NCI-H748 (cell line): ENCODE measurements at regions not wholly inside any gene's neighbourhood (a gene's known extent, or its start where the extent isn't known, plus 50 kb on each side); places are given as distances from the start of the nearest gene placed in this dataset.

Source experiments
- DNase-seq: peaks from one replicate; lab custom pipeline; 2025; ENCODE audit not compliant: unreplicated experiment; lab: John Stamatoyannopoulos, UW

DNA sequence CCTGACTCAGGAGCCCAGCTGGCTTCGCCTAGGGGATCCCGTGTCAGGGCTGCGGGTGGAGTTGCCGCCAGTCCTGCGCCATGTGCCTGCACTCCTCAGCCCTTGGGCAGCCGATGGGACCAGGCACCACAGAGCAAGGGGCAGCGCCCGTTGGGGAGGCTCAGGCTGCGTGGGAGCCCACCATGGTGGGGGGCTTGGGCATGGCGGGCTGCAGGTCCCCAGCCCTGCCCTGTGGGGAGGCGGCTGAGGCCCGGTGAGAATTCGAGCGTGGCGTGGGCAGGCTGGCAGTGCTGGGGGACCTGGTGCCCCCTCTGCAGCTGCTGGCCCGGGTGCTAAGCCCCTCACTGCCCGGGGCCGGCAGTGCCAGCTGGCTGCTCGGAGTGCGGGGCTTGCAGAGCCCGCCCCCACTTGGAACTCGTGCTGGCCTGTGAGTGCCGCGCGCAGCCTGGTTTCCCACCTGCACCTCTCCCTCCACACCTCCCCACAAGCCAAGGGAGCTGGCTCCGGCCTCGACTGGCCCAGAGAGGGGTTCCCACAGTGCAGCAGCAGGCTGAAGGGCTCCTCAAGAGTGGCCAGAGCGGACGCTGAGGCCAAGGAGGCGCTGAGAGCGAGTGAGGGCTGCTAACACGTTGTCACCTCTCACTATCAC lies 135.1 kb upstream of the SEL1L start:
- no peak for DNase-seq

DNA sequence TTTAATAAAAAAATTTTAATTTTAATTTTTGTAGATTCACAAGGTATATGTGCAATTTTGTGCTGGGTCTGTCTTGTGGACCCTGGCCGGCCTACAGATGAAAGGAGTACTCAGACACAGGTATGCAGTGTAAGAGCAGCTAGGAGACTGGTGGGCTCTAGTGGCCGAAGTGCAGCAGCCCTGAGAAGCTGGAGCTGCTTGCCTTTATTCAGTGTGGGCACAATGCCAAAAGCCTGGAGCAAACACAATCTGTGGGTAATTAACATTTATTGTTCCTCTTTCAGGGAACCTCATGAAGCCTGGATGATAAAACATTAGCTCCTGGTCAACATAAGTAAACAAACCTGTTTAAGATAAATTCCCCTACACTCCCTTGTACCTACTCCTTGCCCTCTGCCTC lies 135.7 kb upstream of the SEL1L start:
- DNase-seq: peak; percentile 72

DNA sequence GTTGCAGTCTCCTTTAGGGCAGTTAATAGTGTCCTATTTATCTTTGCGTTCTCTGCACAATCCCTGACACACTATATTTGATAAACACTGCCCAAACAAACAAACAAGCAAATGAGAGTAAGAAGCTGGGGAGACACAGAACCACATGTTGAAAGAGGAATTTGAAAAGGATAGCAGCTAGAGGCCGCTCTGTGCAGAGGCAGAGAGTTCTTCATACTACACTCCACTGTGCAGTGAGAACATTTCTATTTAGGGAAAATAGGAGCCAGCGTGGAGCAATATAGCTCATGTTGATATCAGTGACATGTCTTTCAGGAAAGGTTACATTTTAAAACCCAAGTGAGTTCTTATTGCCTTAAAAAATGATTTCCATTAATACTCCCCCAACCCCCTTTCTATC lies 140.3 kb upstream of the SEL1L start:
- no peak for DNase-seq

DNA sequence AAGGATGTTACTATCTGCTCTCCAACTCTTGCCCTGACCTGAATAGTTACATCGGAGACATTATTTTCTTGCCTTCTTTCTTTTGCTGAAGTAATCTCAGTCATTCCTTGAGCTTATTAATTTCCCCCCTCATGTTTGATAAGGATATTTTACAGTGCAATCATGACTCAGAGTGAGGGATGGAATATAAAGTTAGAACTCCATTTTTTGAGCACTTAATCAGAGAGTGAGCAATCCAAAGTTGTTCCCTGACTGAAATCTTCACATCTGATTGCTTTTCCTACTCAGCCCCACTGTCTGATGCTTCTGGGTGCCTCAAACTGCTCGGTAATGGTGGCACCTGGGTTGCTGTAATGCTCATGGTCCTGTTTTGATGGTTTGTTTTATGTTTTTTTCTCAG lies 142.7 kb upstream of the SEL1L start:
- DNase-seq: no peak

DNA sequence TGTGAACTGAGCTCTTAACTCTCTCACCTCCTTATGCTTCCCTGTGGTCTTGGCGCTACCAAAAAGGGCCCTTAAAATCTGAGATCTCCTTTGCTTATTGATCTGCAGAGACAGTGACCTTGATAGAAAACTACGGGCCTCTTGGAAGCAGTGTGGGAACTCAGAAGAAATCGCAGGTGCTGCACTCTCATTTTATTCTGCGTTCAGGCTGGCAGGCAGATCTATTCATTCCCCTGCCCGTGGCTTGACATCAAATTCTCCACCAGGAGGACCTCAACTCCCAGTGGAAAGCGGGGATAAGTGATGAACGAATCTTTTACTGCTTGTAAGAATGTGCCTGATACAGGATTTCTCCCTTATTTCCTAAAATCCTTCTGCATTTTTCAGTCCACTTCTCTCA lies 143.2 kb upstream of the SEL1L start:
- no peak for DNase-seq

DNA sequence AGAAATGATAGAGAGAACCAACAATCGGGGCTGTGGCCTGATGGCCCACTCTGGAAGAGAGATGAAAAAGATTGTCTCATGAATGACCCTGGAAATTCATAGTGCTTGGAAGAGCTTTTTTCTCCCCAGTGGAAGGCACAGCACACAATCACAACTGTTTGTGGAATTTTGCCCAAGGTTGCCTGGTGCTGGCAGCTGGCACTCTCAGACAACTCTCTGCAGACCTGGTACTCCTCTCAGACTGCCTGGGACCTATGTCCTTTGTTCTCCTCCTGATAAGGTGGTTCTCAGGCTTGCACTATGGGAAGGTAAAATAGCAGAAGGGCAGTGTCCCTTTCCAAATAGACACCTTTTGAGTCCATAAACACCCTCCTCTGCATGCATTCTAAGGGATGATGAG lies 144.1 kb upstream of the SEL1L start:
- DNase-seq: no peak

DNA sequence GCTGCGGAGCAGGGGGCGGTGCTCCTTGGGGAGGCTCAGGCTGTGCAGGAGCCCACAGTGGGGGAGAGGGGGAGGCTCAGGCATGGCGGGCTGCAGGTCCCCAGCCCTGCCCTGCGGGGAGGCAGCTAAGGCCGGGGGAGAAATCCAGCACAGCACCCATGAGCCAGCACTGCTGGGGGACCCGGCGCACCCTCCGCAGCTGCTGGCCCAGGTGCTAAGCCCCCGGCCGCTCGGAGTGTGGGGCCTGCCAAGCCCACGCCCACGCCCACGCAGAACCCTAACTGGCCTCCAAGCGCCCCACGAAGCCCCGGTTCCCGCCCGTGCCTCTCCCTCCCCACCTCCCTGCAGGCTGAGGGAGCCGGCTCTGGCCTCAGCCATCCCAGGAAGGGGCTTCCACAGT lies 145.6 kb upstream of the SEL1L start:
- DNase-seq: no peak

DNA sequence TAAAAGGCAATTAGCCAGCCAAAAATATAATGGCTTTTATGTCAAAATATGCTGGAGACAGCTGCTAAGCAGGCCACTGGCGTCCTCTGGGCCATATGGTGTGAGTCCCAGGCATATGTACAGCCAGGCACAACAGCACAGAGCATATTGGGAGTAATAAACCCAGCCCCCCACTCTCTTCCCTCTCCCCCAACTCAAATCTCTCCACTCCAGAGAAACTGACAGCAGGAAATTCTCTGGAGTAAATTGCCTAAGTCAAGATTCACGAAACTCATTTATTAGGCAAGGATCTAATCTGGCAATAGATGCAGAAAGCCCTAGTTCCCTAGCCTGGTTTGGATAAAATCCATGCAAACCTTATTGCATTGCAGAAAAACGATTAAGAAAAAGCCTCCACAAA lies 147.9 kb upstream of the SEL1L start:
- DNase-seq: no peak

DNA sequence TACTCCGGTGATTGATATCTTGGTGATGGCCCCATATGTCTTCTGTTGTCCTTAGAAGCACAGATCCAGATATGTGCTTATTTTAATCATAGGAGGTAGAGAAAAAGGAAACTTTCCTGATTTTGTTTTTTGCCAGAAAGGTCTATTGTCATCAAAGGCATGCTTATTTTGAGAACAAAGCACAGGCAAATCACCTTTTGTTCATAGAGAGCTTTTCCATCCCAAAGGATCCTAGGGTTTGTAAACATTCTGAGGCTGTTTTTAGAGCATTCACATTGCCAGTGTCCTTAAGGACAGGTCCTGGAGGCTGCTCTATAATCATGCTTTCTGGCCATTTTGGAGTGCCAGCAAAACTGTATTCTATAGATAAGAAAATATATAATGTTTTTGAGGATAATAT lies 148.5 kb upstream of the SEL1L start:
- no peak for DNase-seq

DNA sequence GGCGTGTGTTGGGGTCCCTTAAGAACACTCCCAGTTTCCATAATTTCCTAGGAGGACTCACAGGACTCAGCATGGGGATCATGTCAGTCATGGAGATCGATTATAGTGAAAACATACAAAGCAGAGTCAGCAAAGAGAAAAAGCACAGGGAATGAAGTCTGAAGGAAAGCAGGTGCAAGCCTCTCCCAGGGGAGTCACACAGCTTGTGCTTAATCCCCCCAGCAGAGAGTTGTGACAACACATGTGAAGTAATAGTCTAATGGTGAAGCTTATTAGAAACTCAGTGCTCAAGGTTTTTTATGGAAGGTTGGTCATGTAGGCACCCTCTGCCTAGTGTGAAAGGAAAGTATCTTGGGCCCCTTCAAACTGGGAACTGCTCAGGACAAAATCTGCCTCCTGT lies 149.0 kb upstream of the SEL1L start:
- DNase-seq: no peak

DNA sequence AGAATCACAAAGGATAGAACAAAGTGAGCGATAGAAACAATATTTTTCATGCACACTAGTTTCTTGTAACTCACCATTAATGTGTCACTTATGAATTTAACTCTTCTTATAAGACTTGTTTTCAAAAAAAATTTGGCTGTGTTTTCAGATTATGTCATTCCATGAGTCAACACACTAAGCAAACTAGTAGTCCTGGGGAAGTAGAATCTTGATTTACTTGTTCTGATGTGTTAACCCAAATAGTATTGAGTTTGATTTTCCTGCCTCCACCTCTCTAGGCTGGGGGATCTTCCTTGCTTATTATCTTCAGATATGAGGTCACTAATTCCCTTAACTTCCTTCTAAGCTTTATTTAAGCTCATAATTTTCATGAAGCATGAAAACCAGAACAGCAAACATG lies 151.0 kb upstream of the SEL1L start:
- no peak for DNase-seq

DNA sequence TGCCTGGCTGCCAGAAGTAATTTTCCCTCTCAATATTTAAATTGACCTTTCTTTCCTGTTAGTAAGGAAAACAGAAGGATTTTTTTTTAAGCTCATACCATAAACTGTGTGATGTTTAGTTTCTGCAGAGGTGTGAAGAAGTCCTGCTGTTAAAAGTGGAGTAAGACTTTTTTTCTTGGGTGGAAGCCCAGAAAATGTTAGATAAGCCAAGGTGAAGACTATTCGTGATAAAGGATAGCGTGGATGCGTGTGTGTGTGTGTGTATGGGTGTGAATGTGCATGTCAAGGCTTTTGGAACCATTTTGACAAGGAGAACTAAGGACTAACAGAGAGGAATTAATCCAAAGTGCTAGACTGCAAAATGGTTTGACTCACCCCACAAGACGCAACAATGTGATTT lies 152.9 kb upstream of the SEL1L start:
- no peak for DNase-seq

DNA sequence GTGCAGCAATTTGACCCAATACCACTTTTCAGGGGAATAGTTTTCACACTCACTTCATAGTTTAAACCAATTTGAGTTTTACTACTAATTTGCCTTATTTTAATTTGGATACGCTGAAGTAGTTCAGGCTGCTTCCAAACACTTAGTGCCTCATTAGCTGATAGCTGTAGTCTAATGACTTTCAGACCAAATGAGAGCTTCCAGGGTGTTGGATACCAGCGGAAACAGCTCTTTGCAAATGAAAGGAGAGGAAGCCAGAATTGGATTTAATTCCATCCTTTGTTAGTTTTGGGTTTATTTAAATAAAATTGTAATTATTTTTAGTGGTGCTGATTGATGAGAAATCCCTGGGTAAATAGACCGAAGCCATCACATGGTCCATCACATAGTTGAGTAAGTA lies 158.3 kb upstream of the SEL1L start:
- DNase-seq: no peak

DNA sequence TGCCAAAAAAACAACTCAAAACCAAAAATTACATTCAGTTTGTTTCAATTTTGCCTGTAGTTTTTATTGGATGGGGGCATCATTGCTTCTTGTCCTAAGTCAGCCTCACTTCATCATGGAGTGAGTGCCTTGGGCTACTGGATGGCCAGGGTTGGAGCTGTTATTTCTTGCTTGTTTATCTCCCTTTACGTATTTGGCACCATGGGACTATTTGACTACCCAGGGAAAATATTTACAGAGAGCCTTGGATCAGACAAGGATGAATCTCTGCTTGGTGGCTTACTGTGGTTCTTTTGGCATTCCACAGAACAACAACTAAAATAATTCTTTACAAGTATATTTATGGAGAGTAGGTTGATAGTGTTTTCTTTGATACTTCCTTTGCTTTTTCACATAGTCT lies 160.8 kb upstream of the SEL1L start:
- DNase-seq: no peak

DNA sequence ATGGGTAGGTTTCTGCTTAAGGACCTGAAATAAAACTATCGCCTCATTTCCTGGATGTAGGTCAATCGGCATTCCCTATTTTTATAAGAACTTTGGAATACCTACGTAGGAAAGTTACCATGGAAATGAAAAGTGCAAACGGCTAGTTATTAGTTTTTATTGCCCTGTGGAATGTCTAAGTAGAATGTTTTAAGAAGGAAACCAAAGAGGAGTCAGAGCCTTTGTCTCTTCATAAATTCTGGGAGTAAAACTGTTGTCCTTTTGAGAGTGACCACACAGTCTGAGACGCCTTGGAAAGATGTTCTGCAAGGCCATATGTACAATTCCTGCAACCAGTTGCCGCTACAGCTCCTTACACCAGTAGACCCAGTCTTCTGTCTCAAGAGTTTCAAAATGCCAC lies 176.0 kb upstream of the SEL1L start:
- DNase-seq: no peak

DNA sequence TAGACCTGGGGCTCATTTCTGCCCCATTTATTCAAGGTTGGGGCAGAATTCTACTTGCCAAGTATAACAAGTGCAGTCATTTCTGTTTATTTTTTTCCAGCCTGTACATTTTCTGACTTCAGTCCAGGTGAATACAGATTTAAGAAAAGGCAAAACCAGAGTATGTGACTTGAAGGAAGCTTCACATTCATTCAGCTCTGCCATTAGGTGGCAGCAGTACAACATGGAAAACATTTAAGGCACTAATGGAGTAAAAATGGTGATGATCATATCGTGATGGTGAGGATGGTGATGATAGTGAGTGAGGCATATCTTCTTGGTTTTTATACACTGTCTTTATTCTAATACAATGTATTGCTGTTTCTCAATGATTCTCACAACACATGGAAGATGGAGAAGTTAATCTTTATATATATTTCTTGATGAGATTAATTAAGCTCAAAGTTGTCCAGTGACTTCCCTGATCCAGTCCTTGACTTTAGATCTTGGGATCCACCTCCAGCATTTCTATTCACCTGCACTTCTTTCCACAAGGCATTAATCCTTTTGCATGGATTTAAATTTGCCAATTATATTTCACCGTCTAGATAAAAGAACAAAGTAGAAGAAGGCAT lies 176.7 kb upstream of the SEL1L start:
- peak; percentile 74 for DNase-seq

DNA sequence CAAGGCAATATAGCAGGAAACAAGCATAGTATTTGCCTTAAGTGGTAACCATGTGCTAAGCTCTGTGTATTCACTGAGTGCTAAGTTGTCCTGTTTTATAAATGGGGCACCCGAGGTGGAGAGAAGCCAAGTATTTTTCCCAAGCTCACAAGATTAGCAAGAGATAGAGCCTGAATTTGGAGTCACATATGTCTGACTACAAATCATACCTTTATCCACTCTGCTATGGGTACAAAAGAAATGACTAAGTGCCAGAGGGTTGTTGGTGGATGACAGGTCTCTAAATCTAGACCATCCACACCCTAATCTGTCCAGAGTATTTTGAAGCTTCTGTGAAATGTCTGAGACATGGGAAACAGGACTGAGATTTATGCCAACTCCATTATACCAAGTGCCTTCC lies 182.1 kb upstream of the SEL1L start:
- DNase-seq: no peak

DNA sequence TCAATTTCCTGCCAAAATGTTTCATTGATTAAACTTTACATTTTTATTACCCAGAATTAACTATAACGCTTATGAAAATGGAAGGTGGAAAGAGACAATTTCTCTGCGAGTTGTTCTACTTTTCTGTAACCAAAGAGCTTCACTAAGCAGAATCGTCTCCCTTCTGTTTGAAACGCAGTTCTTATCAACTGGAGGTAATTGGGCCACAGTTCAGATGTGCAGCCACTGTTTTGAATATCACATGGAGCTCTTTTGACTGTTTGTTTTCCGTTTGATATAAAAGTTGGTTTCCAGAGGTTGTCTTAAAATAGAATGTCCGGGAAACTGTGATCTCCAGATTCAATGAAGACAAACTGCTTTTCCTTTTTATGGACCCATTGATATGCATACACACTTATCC lies 183.3 kb upstream of the SEL1L start:
- no peak for DNase-seq

DNA sequence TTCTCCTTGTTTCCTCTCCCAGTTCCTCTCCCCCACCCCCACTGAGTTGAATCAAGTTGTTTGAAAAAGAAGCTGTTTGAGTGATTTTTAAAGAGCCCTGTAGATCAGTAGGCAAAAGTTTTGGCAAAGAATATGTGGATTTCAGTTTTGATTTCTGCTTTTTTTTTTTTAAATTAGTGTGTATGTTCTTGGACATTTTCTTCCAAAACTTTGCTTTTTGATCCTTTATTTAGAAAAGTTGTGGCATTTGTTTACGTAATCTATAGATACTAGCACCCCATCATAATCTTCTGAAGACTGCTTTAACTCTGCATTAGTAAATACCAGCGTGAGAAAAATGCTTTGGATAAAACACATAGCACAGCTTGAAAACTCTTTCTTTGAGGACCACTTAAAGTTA lies 190.3 kb upstream of the SEL1L start:
- DNase-seq: no peak

DNA sequence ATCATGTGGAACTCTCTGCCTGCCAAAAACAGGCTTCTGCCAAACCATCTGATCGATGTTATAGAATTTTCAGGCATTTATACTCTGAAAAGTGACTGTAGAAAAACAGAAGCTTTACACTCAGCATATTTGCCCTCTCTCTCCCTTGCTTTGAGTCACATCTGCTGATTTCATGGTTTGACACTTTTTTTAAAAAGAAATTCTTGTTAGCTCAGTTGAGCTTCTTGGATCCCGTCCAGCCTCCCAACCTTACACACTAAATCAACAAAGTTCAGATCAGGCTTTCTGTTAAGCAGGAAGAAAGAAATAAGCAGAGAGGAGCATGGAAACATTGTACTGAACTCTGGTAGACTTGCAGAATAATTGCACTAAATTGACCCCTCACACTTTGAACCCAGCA lies 193.6 kb upstream of the SEL1L start:
- peak; percentile 52 for DNase-seq

DNA sequence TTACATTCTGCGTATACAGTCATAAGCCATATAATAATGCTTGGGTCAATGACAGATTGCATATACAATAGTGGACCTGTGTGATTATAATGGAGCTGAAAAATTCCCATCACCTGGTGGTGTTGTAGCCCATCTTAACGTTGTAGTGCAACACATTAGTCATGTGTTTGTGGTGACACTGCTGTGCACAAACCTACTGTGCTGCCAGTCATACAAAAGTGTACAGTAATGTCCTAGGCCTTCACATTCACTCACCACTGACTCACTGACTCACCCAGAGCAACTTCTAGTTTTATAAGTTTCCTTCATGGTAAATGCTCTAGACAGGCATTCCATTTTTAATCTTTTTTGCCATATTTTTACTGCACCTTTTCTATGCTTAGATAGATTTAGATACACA lies 194.8 kb upstream of the SEL1L start:
- no peak for DNase-seq

DNA sequence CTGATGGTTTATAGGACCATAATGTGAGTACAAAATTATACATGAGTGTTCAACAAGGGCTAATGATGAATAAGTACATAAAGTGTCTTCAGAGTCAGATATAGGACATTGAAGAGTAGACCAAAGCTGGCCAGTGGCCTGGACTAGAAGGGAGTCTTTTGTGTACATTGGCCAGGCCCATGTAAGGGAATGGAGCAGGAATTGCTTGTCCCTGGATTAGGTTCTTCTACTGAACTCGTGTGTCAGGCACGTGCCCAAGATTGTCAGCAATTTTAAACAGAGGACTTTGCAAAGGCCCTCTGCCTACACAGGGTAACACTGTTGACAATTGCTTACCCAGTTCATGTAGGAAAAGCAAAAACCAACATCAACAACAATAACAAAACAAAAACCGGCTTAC lies 196.0 kb upstream of the SEL1L start:
- no peak for DNase-seq

DNA sequence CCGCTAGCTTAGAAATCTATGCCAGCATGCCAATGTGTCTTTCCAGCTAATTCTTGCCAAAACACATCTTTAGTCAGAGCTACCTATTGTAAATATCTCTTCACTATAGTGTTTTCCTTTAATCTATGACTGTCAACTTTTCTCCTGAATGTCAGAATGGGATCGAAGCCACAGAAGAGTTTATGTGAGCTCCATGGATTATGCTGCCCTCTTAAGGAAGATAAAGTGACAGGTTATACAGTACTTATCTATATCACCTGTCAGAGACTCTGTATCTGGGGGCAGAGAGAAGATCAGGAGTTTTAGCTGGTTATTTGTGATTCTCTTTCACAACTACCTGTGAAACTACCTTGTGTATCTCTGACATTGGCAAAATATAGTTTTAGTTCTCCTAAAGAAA lies 204.3 kb upstream of the SEL1L start:
- no peak for DNase-seq
